ENCODE measurements at regions not wholly inside any gene's neighbourhood (a gene's known extent, or its start where the extent isn't known, plus 50 kb on each side); places are given as distances from the start of the nearest gene placed in this dataset.

- H3K4me1 Mint-ChIP-seq, result no peaks in the 10 kb centered on the region
- no peaks in the 10 kb centered on the region for H3K36me3 Mint-ChIP-seq
- ATAC-seq, result no peak
- H3K4me3 Mint-ChIP-seq, result no peak overlapping the region
- H3K27ac Mint-ChIP-seq, result no peak overlapping the region
- H3K27me3 Mint-ChIP-seq, result no peaks in the 10 kb centered on the region
- H3K9me3 Mint-ChIP-seq, result peaks cover 3% of the 10 kb centered on the region
These were observed 447.5 kb downstream of the IRX1 start for GRCh38 chr5:4043135-4043534.

- Mint-ChIP-seq H3K27me3 (no peaks in the 10 kb centered on the region), H3K4me1 (no peaks in the 10 kb centered on the region), H3K9me3 (peaks cover 5% of the 10 kb centered on the region), H3K27ac (no peak overlapping the region), H3K36me3 (no peaks in the 10 kb centered on the region), H3K4me3 (no peak overlapping the region)
- no peak for ATAC-seq
These were observed 449.2 kb downstream of the IRX1 start for GRCh38 chr5:4044881-4045280.

GRCh38 chr5:4048398-4048797, 452.8 kb downstream of the IRX1 start:
- Mint-ChIP-seq H3K27me3 (no peaks in the 10 kb centered on the region), H3K4me1 (no peaks in the 10 kb centered on the region), H3K4me3 (no peak overlapping the region), H3K9me3 (peaks cover 2% of the 10 kb centered on the region), H3K36me3 (no peaks in the 10 kb centered on the region), H3K27ac (no peak overlapping the region)
- ATAC-seq, result no peak

- no peaks in the 10 kb centered on the region for H3K36me3 Mint-ChIP-seq
- no peak overlapping the region for H3K27ac Mint-ChIP-seq
- H3K4me1 Mint-ChIP-seq, result no peaks in the 10 kb centered on the region
- ATAC-seq, result no peak
- no peak overlapping the region for H3K4me3 Mint-ChIP-seq
- no peaks in the 10 kb centered on the region for H3K27me3 Mint-ChIP-seq
- H3K9me3 Mint-ChIP-seq, result peaks cover 2% of the 10 kb centered on the region
These were observed 454.6 kb downstream of the IRX1 start for GRCh38 chr5:4050203-4050602.

- Mint-ChIP-seq H3K27me3 (no peaks in the 10 kb centered on the region), H3K9me3 (peaks cover 2% of the 10 kb centered on the region), H3K36me3 (no peaks in the 10 kb centered on the region), H3K4me1 (no peaks in the 10 kb centered on the region), H3K4me3 (no peak overlapping the region), H3K27ac (no peak overlapping the region)
- no peak for ATAC-seq
These were observed 457.5 kb downstream of the IRX1 start for GRCh38 chr5:4053136-4053535.

GRCh38 chr5:4054092-4054491, 458.5 kb downstream of the IRX1 start:
- H3K4me3 Mint-ChIP-seq, result no peak overlapping the region
- no peak overlapping the region for H3K27ac Mint-ChIP-seq
- H3K9me3 Mint-ChIP-seq, result no peaks in the 10 kb centered on the region
- H3K27me3 Mint-ChIP-seq, result no peaks in the 10 kb centered on the region
- H3K36me3 Mint-ChIP-seq, result no peaks in the 10 kb centered on the region
- no peaks in the 10 kb centered on the region for H3K4me1 Mint-ChIP-seq
- ATAC-seq, result no peak

GRCh38 chr5:4058899-4059298, 463.3 kb downstream of the IRX1 start:
- ATAC-seq, result no peak
- H3K27me3 Mint-ChIP-seq, result no peaks in the 10 kb centered on the region
- no peaks in the 10 kb centered on the region for H3K36me3 Mint-ChIP-seq
- H3K4me1 Mint-ChIP-seq, result no peaks in the 10 kb centered on the region
- peaks cover 3% of the 10 kb centered on the region for H3K9me3 Mint-ChIP-seq
- H3K27ac Mint-ChIP-seq, result no peak overlapping the region
- H3K4me3 Mint-ChIP-seq, result no peak overlapping the region

GRCh38 chr5:4065472-4066320, 470.1 kb downstream of the IRX1 start:
- no peaks in the 10 kb centered on the region for H3K36me3 Mint-ChIP-seq
- peaks cover 2% of the 10 kb centered on the region for H3K9me3 Mint-ChIP-seq
- H3K4me1 Mint-ChIP-seq, result no peaks in the 10 kb centered on the region
- no peak overlapping the region for H3K27ac Mint-ChIP-seq
- no peak overlapping the region for H3K4me3 Mint-ChIP-seq
- ATAC-seq, result no peak
- H3K27me3 Mint-ChIP-seq, result no peaks in the 10 kb centered on the region

GRCh38 chr5:4068171-4068570, 472.5 kb downstream of the IRX1 start:
- Mint-ChIP-seq H3K9me3 (peaks cover 2% of the 10 kb centered on the region), H3K27me3 (no peaks in the 10 kb centered on the region), H3K36me3 (no peaks in the 10 kb centered on the region), H3K4me3 (no peak overlapping the region), H3K4me1 (no peaks in the 10 kb centered on the region), H3K27ac (no peak overlapping the region)
- no peak for ATAC-seq

GRCh38 chr5:4078544-4078943, 482.9 kb downstream of the IRX1 start:
- Mint-ChIP-seq H3K9me3 (peaks cover 10% of the 10 kb centered on the region), H3K27ac (no peak overlapping the region), H3K27me3 (no peaks in the 10 kb centered on the region), H3K36me3 (no peaks in the 10 kb centered on the region), H3K4me1 (no peaks in the 10 kb centered on the region), H3K4me3 (no peak overlapping the region)
- ATAC-seq, result no peak

- no peak for ATAC-seq
- H3K4me1 Mint-ChIP-seq, result no peaks in the 10 kb centered on the region
- H3K36me3 Mint-ChIP-seq, result no peaks in the 10 kb centered on the region
- H3K27ac Mint-ChIP-seq, result no peak overlapping the region
- H3K27me3 Mint-ChIP-seq, result no peaks in the 10 kb centered on the region
- H3K4me3 Mint-ChIP-seq, result no peak overlapping the region
- H3K9me3 Mint-ChIP-seq, result peaks cover 10% of the 10 kb centered on the region
These were observed 484.2 kb downstream of the IRX1 start for GRCh38 chr5:4079831-4080230.

- no peaks in the 10 kb centered on the region for H3K4me1 Mint-ChIP-seq
- no peaks in the 10 kb centered on the region for H3K27me3 Mint-ChIP-seq
- no peaks in the 10 kb centered on the region for H3K36me3 Mint-ChIP-seq
- H3K27ac Mint-ChIP-seq, result no peak overlapping the region
- H3K4me3 Mint-ChIP-seq, result no peak overlapping the region
- peaks cover 7% of the 10 kb centered on the region for H3K9me3 Mint-ChIP-seq
- no peak for ATAC-seq
These were observed 484.7 kb downstream of the IRX1 start for GRCh38 chr5:4080370-4080769.

- Mint-ChIP-seq H3K27me3 (no peaks in the 10 kb centered on the region), H3K27ac (no peak overlapping the region), H3K4me3 (no peak overlapping the region), H3K36me3 (no peaks in the 10 kb centered on the region), H3K4me1 (no peaks in the 10 kb centered on the region), H3K9me3 (peaks cover 5% of the 10 kb centered on the region)
- no peak for ATAC-seq
These were observed 485.4 kb downstream of the IRX1 start for GRCh38 chr5:4081059-4081458.

GRCh38 chr5:4081466-4081865, 485.8 kb downstream of the IRX1 start:
- Mint-ChIP-seq H3K36me3 (no peaks in the 10 kb centered on the region), H3K27me3 (no peaks in the 10 kb centered on the region), H3K27ac (no peak overlapping the region), H3K4me3 (no peak overlapping the region), H3K4me1 (no peaks in the 10 kb centered on the region), H3K9me3 (peaks cover 5% of the 10 kb centered on the region)
- ATAC-seq, result no peak

GRCh38 chr5:4082966-4083564, 487.4 kb downstream of the IRX1 start:
- no peak for ATAC-seq
- H3K36me3 Mint-ChIP-seq, result no peaks in the 10 kb centered on the region
- no peak overlapping the region for H3K27ac Mint-ChIP-seq
- H3K9me3 Mint-ChIP-seq, result peaks cover 5% of the 10 kb centered on the region
- no peaks in the 10 kb centered on the region for H3K4me1 Mint-ChIP-seq
- H3K27me3 Mint-ChIP-seq, result no peaks in the 10 kb centered on the region
- no peak overlapping the region for H3K4me3 Mint-ChIP-seq

GRCh38 chr5:4083591-4084337, 488.1 kb downstream of the IRX1 start:
- no peaks in the 10 kb centered on the region for H3K4me1 Mint-ChIP-seq
- no peak overlapping the region for H3K27ac Mint-ChIP-seq
- no peaks in the 10 kb centered on the region for H3K36me3 Mint-ChIP-seq
- no peaks in the 10 kb centered on the region for H3K27me3 Mint-ChIP-seq
- no peak for ATAC-seq
- no peak overlapping the region for H3K4me3 Mint-ChIP-seq
- H3K9me3 Mint-ChIP-seq, result peaks cover 5% of the 10 kb centered on the region

All from stimulated activated memory B cell treated with anti-CD40 and anti-IgM and Interleukin-4, amounts not matched to agents 10 μg/mL and 1 μg/mL and 100 μg/mL, for 72 hours (primary cell).